Left hindlimb (tissue), 1 donor: ENCODE measurements at regions not wholly inside any gene's neighbourhood (a gene's known extent, or its start where the extent isn't known, plus 50 kb on each side); places are given as distances from the start of the nearest gene placed in this dataset.
A peak's percentile ranks its signal among the peaks of the same experiment; 100 is the strongest.
"Not testable (repeated sequence)": the region's sequence is repeated elsewhere in the genome, so short reads cannot be mapped to it uniquely, and the experiment has no call there.

Experiments
- DNase-seq: peaks from one replicate; pipeline ENCODE4 v3.0.0-alpha.2; 2018

DNA sequence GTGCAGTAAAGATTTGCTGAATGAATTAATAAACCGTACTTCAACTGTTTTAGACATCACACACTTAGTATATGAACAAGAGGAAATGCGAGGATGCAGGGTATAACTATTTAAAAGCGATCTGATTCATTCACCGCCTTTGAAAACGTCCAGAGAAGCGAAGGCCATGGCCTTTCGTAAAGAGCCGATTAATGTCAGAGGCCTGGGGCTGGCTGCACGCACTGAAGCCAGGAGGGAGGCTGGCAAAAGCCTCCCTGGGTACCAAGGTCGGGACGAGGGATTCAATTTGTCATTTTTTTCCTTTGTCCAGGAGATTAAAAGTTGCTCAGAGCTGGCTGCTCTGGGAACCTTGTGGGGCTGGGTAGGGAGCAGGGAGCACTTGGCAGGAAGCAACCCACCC is 307.4 kb downstream of the NPHP4 start:
- DNase-seq: no peak

DNA sequence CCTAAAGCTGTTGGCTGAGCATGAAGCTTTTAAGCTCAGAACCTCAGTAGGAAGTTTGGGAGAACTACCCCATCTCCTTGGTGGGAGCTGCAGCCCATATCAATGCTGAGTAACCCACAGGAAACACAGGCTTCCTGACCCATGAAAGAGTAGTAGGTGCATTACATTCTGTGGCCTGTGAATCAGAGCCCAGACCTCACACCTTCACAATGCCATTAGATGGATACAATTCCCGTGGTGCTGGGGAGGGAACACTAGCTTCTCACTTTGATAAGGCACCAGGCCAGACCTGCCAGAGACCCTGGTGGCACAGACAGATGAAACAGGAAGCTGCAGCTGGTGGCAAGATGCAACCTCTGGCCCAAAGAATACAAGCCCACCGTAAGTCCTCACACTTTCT is 308.8 kb downstream of the NPHP4 start:
- DNase-seq: no peak

- DNase-seq: peak; percentile 61
Measured at GRCh38 chr1:5682626-5683225, 309.5 kb downstream of the NPHP4 start.

DNA sequence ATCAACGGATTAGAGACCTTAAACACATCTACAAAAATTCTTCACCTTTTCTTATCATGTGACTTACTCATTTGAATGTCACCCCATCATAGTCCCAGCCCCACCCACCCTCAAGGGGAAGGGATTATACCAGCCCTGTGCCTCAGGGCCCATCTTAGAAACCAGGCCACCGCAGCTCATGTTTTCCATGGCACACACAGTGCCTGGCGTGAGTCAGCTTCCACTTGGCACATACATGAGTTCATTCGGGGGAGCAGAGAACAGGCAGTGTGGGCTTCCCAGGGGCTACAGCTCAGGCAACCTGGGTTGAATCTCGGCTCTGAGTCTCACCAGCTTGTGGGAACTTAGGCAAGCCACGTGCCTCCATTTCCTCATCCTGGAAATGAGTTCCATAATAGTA is 310.6 kb downstream of the NPHP4 start:
- no peak for DNase-seq

GRCh38 chr1:5680600-5680999 is 311.6 kb downstream of the NPHP4 start:
- DNase-seq: no peak

DNA sequence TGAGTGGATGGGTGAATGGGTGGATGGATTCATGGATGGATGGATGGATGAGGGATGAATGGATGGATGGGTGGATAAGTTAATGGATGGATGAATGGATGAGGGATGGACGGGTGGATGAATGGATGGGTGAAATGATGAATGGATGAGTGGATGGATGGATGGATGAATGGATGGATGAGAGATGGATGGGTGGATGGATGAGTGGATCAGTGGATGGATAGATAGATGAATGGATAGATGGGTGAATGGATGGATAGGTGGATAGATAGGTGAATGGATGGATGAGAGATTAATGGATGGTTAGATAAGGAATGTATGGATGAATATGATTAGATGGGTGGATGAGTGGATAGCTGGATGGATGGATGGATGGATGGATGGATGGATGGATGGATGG is 313.5 kb downstream of the NPHP4 start:
- DNase-seq: no peak

- not testable (repeated sequence) for DNase-seq
Measured at GRCh38 chr1:5672355-5672754, 319.9 kb downstream of the NPHP4 start.

- DNase-seq: no peak
Measured at GRCh38 chr1:5670590-5671350, 321.5 kb downstream of the NPHP4 start.

DNA sequence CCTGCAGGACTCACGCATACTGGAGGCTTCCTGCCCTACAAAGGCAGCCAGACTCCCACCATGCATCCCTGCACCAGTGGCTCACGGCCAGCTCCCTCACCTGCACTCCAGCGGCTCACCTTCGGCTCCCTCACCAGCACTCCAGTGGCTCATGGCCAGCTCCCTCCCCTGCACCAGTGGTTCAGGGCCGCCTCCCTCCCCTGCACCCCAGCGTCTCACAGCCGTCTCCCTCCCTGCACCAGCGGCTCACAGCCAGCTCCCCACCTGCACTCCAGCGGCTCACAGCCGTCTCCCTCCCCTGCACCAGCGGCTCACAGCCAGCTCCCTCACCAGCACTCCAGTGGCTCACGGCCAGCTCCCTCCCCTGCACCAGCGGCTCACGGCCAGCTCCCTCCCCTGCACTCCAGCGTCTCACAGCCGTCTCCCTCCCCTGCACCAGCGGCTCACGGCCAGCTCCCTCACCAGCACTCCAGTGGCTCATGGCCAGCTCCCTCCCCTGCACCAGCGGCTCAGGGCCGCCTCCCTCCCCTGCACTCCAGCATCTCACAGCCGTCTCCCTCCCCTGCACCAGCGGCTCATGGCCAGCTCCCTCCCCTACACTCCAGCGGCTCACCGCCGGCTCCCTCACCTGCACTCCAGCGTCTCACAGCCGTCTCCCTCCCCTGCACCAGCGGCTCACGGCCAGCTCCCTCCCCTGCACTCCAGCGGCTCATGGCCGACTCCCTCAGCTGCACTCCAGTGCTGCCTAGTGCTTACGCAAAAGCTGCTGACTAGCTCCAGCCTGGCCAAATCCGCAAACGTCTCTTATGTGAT is 324.5 kb downstream of the NPHP4 start:
- no peak for DNase-seq

GRCh38 chr1:5664906-5665875 is 327.0 kb downstream of the NPHP4 start:
- no peak for DNase-seq

DNA sequence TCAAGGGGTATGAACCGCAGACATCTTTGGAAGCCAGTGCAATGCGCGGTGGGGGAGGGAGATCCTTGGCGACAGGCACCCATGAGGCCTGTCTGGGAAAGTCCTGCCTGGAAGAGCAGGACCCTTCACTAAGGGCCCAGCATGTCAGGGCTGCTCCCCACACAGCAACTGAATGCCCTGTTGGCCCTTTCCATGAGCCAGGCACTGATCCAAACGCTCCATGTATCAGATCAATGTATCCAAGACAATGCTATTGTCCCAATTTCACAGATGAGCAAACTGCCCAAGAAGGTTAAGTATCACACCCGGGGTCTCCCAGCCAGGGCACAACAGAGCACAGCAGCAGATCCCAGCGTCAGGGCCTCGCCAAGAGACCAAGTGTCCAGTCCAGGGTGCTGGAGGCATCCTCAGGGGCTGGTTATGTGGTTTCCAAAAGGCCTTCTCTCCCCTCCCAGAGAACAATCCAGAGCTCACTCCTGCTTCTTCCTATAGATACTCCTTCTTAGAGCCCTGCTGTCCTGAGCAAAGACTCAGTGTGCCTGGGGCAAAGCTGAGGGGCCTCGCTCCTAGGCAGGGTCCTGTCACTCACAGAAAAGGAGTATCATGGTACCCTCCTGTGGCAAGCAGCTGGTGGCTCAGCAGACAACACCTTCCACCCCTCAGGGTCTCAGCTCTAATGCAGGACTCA is 328.0 kb downstream of the NPHP4 start:
- DNase-seq: no peak

DNA sequence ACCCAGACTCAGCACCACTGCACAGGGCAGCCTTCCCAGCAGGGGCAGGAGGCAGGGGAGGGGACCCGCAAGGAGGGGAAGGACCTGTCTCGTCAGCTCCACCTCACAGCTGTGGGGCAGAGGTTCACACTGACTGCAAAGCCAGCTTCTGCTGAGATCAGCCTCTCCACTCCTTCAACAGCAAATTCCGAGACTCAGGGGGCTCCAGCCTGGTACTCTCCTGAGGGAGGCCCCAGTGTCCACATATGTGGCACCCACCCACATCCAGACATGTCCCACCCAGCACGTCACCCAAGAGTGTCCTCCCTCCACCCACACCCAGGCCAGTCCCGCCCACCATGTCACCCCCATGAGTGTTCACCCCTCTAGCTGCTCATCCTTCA is 329.5 kb downstream of the NPHP4 start:
- no peak for DNase-seq

- DNase-seq: no peak
Measured at GRCh38 chr1:5662086-5662743, 330.0 kb downstream of the NPHP4 start.

- DNase-seq: no peak
Measured at GRCh38 chr1:5661196-5662085, 330.8 kb downstream of the NPHP4 start.

GRCh38 chr1:5660141-5660935 is 331.9 kb downstream of the NPHP4 start:
- DNase-seq: no peak

GRCh38 chr1:5659606-5660005 is 332.6 kb downstream of the NPHP4 start:
- no peak for DNase-seq

DNA sequence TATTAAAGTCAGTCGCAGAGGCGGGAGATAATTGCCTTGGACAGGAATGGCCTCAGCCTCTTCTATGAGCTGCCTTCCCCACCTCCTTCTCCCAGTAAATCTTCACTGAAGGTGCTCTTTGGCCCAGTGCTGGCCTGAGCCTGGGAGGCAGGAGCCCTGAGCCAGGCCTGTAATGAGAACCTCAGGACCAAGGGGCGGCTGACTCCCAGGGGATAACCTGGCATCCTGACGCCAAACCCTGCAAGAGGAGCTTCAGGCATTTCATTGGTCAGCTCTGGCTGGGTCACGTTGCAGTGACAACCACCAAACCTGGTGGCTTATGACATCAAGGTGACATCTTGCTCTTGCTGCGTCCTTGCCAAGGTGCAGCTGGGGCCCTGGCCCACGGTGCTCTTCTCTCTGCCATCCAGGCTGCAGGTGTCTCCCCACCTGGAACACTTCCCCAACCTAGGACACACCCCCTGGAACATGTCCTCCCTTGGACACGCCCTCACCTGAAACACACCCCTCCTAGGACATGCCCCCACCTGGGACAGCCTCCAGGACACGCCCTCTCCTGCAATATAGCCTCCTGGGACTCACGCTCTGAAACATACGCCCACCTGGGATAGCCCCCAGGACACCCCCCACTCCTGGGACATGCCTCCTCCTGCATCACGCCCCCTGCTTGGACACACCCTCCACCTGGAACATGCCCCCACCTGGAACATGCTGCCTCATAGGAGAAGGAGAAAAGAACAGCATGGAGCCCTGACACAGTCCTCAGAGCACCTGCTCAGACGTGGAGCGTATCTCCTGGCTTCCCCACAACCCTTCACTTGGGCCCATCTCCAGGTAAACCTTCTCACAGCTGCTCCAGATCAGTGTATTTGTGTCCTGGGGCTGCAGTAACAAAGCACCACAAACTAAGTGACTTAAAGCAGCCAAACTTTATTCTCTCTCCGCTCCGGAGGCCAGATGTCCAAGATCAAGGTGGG is 333.6 kb downstream of the NPHP4 start:
- DNase-seq: no peak
